Keratinocyte (primary cell): ENCODE measurements at regions not wholly inside any gene's neighbourhood (a gene's known extent, or its start where the extent isn't known, plus 50 kb on each side); places are given as distances from the start of the nearest gene placed in this dataset.

Experiments used
- EZH2 ChIP-seq: IDR thresholded peaks from one replicate; pipeline ENCODE4 v1.6.1; 2012; ENCODE audit warnings: inconsistent platforms, mild to moderate bottlenecking, low read length, moderate library complexity
- TF ChIP-seq, protein P1 (sequence below), 3 experiments: IDR thresholded peaks in 1 of 3; conservative IDR thresholded peaks in 1 of 3; optimal IDR thresholded peaks in 1 of 3; 2 replicates in 2 of 3; 3 replicates in 1 of 3; pipeline versions ENCODE3 to v1.5.1; 2011; ENCODE audit warnings: low read length in 3 of 3, mild to moderate bottlenecking in 3 of 3, moderate library complexity in 2 of 3, control low read depth in 1 of 3, inconsistent platforms in 1 of 3; ENCODE audit not compliant: insufficient read depth in 2 of 3; ENCODE audit errors: extremely low read depth in 1 of 3

- TF ChIP-seq, protein P1, sequence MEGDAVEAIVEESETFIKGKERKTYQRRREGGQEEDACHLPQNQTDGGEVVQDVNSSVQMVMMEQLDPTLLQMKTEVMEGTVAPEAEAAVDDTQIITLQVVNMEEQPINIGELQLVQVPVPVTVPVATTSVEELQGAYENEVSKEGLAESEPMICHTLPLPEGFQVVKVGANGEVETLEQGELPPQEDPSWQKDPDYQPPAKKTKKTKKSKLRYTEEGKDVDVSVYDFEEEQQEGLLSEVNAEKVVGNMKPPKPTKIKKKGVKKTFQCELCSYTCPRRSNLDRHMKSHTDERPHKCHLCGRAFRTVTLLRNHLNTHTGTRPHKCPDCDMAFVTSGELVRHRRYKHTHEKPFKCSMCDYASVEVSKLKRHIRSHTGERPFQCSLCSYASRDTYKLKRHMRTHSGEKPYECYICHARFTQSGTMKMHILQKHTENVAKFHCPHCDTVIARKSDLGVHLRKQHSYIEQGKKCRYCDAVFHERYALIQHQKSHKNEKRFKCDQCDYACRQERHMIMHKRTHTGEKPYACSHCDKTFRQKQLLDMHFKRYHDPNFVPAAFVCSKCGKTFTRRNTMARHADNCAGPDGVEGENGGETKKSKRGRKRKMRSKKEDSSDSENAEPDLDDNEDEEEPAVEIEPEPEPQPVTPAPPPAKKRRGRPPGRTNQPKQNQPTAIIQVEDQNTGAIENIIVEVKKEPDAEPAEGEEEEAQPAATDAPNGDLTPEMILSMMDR (optimal IDR thresholded peaks at IDR 0.05 in 1 of 3, IDR thresholded peaks at IDR 0.05 in 1 of 3, conservative IDR thresholded peaks at IDR 0.05 in 1 of 3; ENCODE audit: extremely low read depth in 1 of 3, insufficient read depth in 2 of 3, low read length in 3 of 3): no peak
- TF ChIP-seq EZH2: no peak
Observed at GRCh38 chr12:111124183-111124582, 203.8 kb upstream of the MYL2 start.
